SK-N-MC (cell line): ENCODE measurements at regions not wholly inside any gene's neighbourhood (a gene's known extent, or its start where the extent isn't known, plus 50 kb on each side); places are given as distances from the start of the nearest gene placed in this dataset.

Experiments used
- EZH2 ChIP-seq: fragments of 200-600 bp; sonication (generic); IDR thresholded peaks from one replicate; pipeline ENCODE4 v1.6.1; 2017; ENCODE audit warnings: antibody characterized with exemption
- POLR2AphosphoS5 ChIP-seq: IDR thresholded peaks from 2 replicates; pipeline ENCODE4 v1.6.1; 2012; ENCODE audit warnings: mild to moderate bottlenecking, low read depth, low read length, borderline replicate concordance

DNA sequence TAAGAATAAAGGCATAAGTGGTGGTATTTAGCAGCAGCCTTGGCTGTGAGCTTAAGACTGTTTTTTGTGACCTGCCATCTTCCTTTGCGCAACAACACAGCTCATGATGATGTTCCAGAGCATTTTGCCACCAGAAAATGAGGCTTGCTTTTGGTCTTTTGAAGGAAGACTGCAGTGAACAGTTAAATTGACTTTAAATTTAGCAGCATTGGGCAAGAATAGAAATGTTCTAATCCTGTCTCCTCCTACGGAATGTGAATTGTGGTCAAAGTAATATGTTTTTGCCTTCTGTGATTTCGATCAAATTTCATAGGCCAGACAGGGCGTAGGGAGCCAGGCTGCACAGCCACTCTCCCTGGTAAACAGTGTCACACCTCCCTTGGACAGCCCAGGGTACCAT, 460.7 kb upstream of the RASGRP1 start:
- TF ChIP-seq EZH2 (no peak), POLR2AphosphoS5 (no peak)
